Astrocyte (in vitro differentiated cells and primary cell): ENCODE measurements at regions not wholly inside any gene's neighbourhood (a gene's known extent, or its start where the extent isn't known, plus 50 kb on each side); places are given as distances from the start of the nearest gene placed in this dataset.

Experiments used
- DNase-seq: peaks from one replicate; pipeline ENCODE4 v3.0.0-alpha.2; 2010; ENCODE audit warnings: low read depth
- FAIRE-seq: peaks from 2 replicates; lab custom pipeline; 2011; peaks lifted over from hg19 to GRCh38; lab: Jason Lieb, UNC
- H2AFZ ChIP-seq: 2 replicates; pipeline ENCODE4 v1.6.0; 2012; ENCODE audit warnings: low read depth, low read length, inconsistent platforms
- H3K27ac ChIP-seq: 2 replicates; pipeline ENCODE4 v1.5.1; 2011; ENCODE audit warnings: low read depth, low read length, inconsistent platforms
- H3K27me3 ChIP-seq: 2 replicates; pipeline ENCODE4 v1.6.0; 2011; ENCODE audit warnings: low read length, inconsistent platforms; ENCODE audit not compliant: insufficient read depth
- H3K36me3 ChIP-seq: 2 replicates; pipeline ENCODE4 v1.5.1; 2011; ENCODE audit warnings: low read length, inconsistent platforms; ENCODE audit not compliant: insufficient read depth
- H3K4me1 ChIP-seq: 2 replicates; pipeline ENCODE4 v1.5.1; 2011; ENCODE audit warnings: low read length, inconsistent platforms; ENCODE audit not compliant: insufficient read depth
- H3K4me2 ChIP-seq: 2 replicates; pipeline ENCODE4 v1.6.0; 2012; ENCODE audit warnings: low read length, inconsistent platforms
- H3K4me3 ChIP-seq: 2 replicates; pipeline ENCODE4 v1.5.1; 2011; ENCODE audit warnings: low read depth, mild to moderate bottlenecking, low read length, inconsistent platforms; ENCODE audit not compliant: insufficient read depth
- H3K79me2 ChIP-seq: 2 replicates; pipeline ENCODE4 v1.6.0; 2012; ENCODE audit warnings: mild to moderate bottlenecking, low read length, inconsistent platforms; ENCODE audit not compliant: insufficient read depth
- H3K9ac ChIP-seq: 2 replicates; pipeline ENCODE4 v1.6.0; 2012; ENCODE audit warnings: mild to moderate bottlenecking, low read length, inconsistent platforms
- H3K9me3 ChIP-seq: 2 replicates; pipeline ENCODE4 v1.5.1; 2012; ENCODE audit warnings: low read depth, mild to moderate bottlenecking, low read length, inconsistent platforms; ENCODE audit not compliant: insufficient read depth
- H4K20me1 ChIP-seq: 2 replicates; pipeline ENCODE4 v1.6.0; 2012; ENCODE audit warnings: low read length, inconsistent platforms; ENCODE audit not compliant: insufficient read depth
- H3K27ac Mint-ChIP-seq: one replicate; pipeline ENCODE4 v1.8.0; 2021; ENCODE audit warnings: mild to moderate bottlenecking, mixed read lengths; ENCODE audit not compliant: unreplicated experiment
- H3K27me3 Mint-ChIP-seq: one replicate; pipeline ENCODE4 v1.8.0; 2021; ENCODE audit warnings: low read depth, mixed read lengths; ENCODE audit not compliant: unreplicated experiment
- H3K36me3 Mint-ChIP-seq: one replicate; pipeline ENCODE4 v1.8.0; 2021; ENCODE audit warnings: low read depth, mixed read lengths; ENCODE audit not compliant: unreplicated experiment
- H3K4me1 Mint-ChIP-seq: one replicate; pipeline ENCODE4 v1.8.0; 2021; ENCODE audit warnings: low read depth, mixed read lengths; ENCODE audit not compliant: unreplicated experiment
- H3K4me3 Mint-ChIP-seq: one replicate; pipeline ENCODE4 v1.8.0; 2021; ENCODE audit warnings: mild to moderate bottlenecking, moderate library complexity, mixed read lengths; ENCODE audit not compliant: unreplicated experiment
- H3K9me3 Mint-ChIP-seq: one replicate; pipeline ENCODE4 v1.8.0; 2021; ENCODE audit warnings: mild to moderate bottlenecking, mixed read lengths; ENCODE audit not compliant: unreplicated experiment
- CTCF ChIP-seq: IDR thresholded peaks from 2 replicates; pipeline ENCODE4 v1.5.1; 2011; ENCODE audit warnings: low read depth, mild to moderate bottlenecking, inconsistent platforms, low read length, moderate library complexity; ENCODE audit not compliant: insufficient read depth
- EZH2 ChIP-seq: IDR thresholded peaks from 2 replicates; pipeline ENCODE4 v1.6.1; 2012; ENCODE audit warnings: mild to moderate bottlenecking, low read length, inconsistent platforms; ENCODE audit not compliant: insufficient read depth

- peaks cover 17% of the 10 kb centered on the region for H3K27me3 Mint-ChIP-seq
- no peaks in the 10 kb centered on the region for H3K79me2 ChIP-seq
- H3K9me3 ChIP-seq = no peaks in the 10 kb centered on the region
- no peak overlapping the region for H3K4me2 ChIP-seq
- no peak overlapping the region for H3K4me3 ChIP-seq
- no peak overlapping the region for H3K4me3 Mint-ChIP-seq
- no peaks in the 10 kb centered on the region for H4K20me1 ChIP-seq
- no peak overlapping the region for H2AFZ ChIP-seq
- FAIRE-seq (no peak), DNase-seq (no peak)
- H3K27ac Mint-ChIP-seq = no peak overlapping the region
- no peaks in the 10 kb centered on the region for H3K4me1 Mint-ChIP-seq
- no peaks in the 10 kb centered on the region for H3K4me1 ChIP-seq
- TF ChIP-seq EZH2 (no peak), CTCF (no peak)
- no peak overlapping the region for H3K9ac ChIP-seq
- no peak overlapping the region for H3K27ac ChIP-seq
- no peaks in the 10 kb centered on the region for H3K36me3 ChIP-seq
- no peaks in the 10 kb centered on the region for H3K9me3 Mint-ChIP-seq
- peaks cover 19% of the 10 kb centered on the region for H3K27me3 ChIP-seq
- no peaks in the 10 kb centered on the region for H3K36me3 Mint-ChIP-seq
These were observed 101.4 kb upstream of the SIRPA start for GRCh38 chr20:1793821-1794220.

GRCh38 chr20:1792274-1792673 lies 102.9 kb upstream of the SIRPA start:
- Mint-ChIP-seq H3K4me1 (no peaks in the 10 kb centered on the region), H3K27ac (no peak overlapping the region), H3K36me3 (no peaks in the 10 kb centered on the region), H3K4me3 (no peak overlapping the region), H3K27me3 (peaks cover 31% of the 10 kb centered on the region), H3K9me3 (no peaks in the 10 kb centered on the region)
- Histone ChIP-seq H3K79me2 (no peaks in the 10 kb centered on the region), H3K4me3 (no peak overlapping the region), H3K27me3 (peaks cover 31% of the 10 kb centered on the region), H4K20me1 (no peaks in the 10 kb centered on the region), H3K4me2 (no peak overlapping the region), H3K9me3 (no peaks in the 10 kb centered on the region), H3K9ac (no peak overlapping the region), H3K36me3 (no peaks in the 10 kb centered on the region), H2AFZ (no peak overlapping the region), H3K27ac (no peak overlapping the region), H3K4me1 (no peaks in the 10 kb centered on the region)
- DNase-seq (no peak), FAIRE-seq (no peak)
- TF ChIP-seq CTCF = no peak
- TF ChIP-seq EZH2 = no peak

- H4K20me1 ChIP-seq = no peaks in the 10 kb centered on the region
- no peaks in the 10 kb centered on the region for H3K9me3 Mint-ChIP-seq
- FAIRE-seq = no peak
- H3K4me3 Mint-ChIP-seq = no peak overlapping the region
- no peak overlapping the region for H3K9ac ChIP-seq
- H3K27me3 Mint-ChIP-seq = peaks cover 48% of the 10 kb centered on the region
- no peak overlapping the region for H3K27ac Mint-ChIP-seq
- H3K36me3 ChIP-seq = no peaks in the 10 kb centered on the region
- no peaks in the 10 kb centered on the region for H3K9me3 ChIP-seq
- H3K27me3 ChIP-seq = peaks cover 43% of the 10 kb centered on the region
- no peak overlapping the region for H3K27ac ChIP-seq
- no peak for DNase-seq
- TF ChIP-seq EZH2 (no peak), CTCF (no peak)
- no peaks in the 10 kb centered on the region for H3K79me2 ChIP-seq
- H3K4me2 ChIP-seq = no peak overlapping the region
- no peaks in the 10 kb centered on the region for H3K4me1 Mint-ChIP-seq
- H2AFZ ChIP-seq = no peak overlapping the region
- H3K4me3 ChIP-seq = no peak overlapping the region
- no peaks in the 10 kb centered on the region for H3K36me3 Mint-ChIP-seq
- H3K4me1 ChIP-seq = no peaks in the 10 kb centered on the region
These were observed 104.8 kb upstream of the SIRPA start for GRCh38 chr20:1790386-1790785.
